ENCODE measurements at regions not wholly inside any gene's neighbourhood (a gene's known extent, or its start where the extent isn't known, plus 50 kb on each side); places are given as distances from the start of the nearest gene placed in this dataset.

DNA sequence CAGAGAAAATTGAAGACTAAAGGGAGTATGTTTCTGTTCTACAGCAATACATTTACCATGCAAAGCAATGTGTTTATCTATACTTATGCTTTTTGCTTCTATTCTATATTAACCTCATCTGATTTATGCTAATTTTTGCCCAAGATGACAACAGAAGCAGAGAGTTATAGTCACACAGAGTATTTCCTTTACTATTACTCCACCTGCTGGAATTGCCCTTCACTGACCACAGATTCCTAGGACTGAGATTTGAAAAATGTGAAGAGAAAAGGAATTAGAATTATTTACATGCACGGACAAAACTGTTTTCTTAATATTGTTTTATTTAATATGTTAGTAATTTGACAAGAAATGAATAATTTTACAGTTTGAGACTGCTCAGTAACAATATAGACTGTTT is 745.6 kb downstream of the VGLL3 start:
- TF ChIP-seq, protein P1, sequence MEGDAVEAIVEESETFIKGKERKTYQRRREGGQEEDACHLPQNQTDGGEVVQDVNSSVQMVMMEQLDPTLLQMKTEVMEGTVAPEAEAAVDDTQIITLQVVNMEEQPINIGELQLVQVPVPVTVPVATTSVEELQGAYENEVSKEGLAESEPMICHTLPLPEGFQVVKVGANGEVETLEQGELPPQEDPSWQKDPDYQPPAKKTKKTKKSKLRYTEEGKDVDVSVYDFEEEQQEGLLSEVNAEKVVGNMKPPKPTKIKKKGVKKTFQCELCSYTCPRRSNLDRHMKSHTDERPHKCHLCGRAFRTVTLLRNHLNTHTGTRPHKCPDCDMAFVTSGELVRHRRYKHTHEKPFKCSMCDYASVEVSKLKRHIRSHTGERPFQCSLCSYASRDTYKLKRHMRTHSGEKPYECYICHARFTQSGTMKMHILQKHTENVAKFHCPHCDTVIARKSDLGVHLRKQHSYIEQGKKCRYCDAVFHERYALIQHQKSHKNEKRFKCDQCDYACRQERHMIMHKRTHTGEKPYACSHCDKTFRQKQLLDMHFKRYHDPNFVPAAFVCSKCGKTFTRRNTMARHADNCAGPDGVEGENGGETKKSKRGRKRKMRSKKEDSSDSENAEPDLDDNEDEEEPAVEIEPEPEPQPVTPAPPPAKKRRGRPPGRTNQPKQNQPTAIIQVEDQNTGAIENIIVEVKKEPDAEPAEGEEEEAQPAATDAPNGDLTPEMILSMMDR (IDR thresholded peaks at IDR 0.05): no peak
- Histone ChIP-seq H3K36me3 (no peaks in the 10 kb centered on the region), H3K27me3 (no peaks in the 10 kb centered on the region), H3K4me1 (no peaks in the 10 kb centered on the region), H3K27ac (no peak overlapping the region), H3K4me3 (no peak overlapping the region), H3K9me3 (peaks cover 0 to 3% of the 10 kb centered on the region in 2 donors)
- DNase-seq (peak in 1 of 4 donors; percentile 21), ATAC-seq (peak; percentile 39)
- intact Hi-C loops (cut with DNase I): no loop called here

DNA sequence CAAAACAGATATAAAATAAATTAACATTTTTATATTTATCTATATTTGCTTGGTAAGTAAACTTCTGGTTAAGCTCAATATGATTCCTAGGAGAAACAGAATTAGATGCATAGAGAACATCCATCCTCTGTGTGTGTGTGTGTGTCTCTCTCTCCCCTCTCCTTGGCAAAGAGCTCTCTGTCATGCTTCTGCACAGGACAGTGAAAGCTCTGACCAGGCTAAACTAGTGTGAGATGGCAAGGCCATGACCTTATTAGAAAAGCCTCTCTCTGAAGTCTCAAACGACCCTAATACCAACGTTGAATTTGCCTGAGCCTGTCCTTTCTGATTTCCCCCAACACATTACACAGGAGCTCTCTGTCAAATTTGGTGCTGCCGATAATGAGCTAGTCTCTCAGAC is 746.0 kb downstream of the VGLL3 start:
- ATAC-seq (no peak), DNase-seq (no peak)
- Histone ChIP-seq H3K27me3 (no peaks in the 10 kb centered on the region), H3K9me3 (peaks cover 0 to 3% of the 10 kb centered on the region in 2 donors), H3K4me3 (no peak overlapping the region), H3K27ac (no peak overlapping the region), H3K36me3 (no peaks in the 10 kb centered on the region), H3K4me1 (no peaks in the 10 kb centered on the region)
- intact Hi-C loops (cut with DNase I): no loop called here
- TF ChIP-seq, protein P1 (IDR thresholded peaks at IDR 0.05): no peak

DNA sequence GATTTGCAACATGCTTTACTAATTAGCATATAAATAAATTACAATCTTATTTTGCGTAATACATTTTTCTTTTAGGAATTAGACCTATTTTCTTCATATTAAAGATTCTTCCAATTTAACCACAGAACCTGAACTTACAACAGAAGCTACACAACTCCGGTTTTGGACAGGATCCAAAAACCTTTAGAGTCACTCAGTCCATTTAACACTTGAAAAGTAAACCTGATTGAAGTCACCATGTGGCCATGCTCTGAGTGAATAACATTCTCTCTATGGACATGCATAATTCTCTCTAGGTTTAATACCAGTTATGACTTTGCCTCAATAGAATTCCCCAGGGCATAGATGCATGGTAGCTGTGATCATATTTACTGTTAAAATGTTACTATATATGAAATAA is 751.0 kb downstream of the VGLL3 start:
- Histone ChIP-seq H3K27ac (no peak overlapping the region), H3K4me3 (no peak overlapping the region), H3K27me3 (no peaks in the 10 kb centered on the region), H3K36me3 (no peaks in the 10 kb centered on the region), H3K9me3 (no peaks in the 10 kb centered on the region), H3K4me1 (no peaks in the 10 kb centered on the region)
- no peak for ATAC-seq
- TF ChIP-seq, protein P1 (IDR thresholded peaks at IDR 0.05): no peak
- intact Hi-C loops (cut with DNase I): no loop called here
- no peak for DNase-seq

DNA sequence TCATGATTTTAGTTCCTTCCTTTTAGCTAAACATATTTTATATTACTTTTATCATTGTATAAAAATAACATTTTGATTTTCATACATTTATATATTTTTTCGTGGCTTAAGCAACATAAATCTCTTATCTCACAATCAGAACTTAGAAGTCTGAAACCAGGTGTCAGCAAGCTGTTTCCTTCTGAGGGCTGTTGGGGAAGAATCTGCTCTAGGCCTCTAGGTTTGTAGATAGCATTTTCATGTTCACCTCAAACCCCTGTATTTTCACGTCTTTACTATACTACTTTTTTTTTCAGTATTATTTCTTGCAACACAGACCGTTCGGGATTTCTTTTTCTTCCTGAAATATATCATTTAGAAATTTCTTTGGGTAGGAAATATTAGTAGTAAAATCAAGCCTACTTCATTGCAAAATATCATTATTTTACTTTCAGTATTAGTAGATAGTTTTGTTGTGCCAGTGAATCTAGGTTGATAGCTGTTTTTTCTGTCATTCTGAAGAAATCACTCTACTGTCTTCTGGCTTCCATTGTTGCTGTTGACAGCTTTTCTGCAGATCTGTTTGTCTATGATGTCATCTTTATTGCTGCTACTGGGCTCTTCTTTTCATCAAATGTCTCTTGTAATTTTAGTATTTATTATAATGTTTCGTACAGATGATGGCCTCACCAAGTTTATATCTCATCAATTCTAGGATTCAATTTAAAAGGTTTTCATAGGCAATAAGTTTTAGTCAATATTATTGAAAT is 756.3 kb downstream of the VGLL3 start:
- Histone ChIP-seq H3K36me3 (no peaks in the 10 kb centered on the region), H3K27ac (no peak overlapping the region), H3K4me3 (no peak overlapping the region), H3K27me3 (no peaks in the 10 kb centered on the region), H3K4me1 (no peaks in the 10 kb centered on the region), H3K9me3 (no peaks in the 10 kb centered on the region)
- no peak for ATAC-seq
- DNase-seq: no peak
- TF ChIP-seq, protein P1 (IDR thresholded peaks at IDR 0.05): no peak
- intact Hi-C loops (cut with DNase I): no loop called here

DNA sequence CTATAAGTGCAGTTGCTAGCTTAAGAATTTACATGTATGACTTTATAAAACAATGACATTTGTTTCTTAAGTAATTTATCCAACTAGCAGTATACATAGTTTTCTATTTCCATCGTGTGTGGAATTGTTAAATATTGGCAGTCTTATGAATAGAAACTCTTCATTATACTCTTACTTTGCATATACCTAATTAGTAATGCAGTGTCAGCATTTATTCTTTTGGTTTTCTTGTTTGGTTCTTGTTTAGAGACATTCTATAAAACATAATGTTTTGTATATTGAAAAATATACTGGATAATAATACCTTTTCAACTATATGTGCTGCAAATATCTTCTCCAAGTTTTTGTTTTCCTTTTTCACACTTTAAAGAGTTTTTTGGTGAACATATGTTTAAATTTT is 760.2 kb downstream of the VGLL3 start:
- intact Hi-C loops (cut with DNase I): no loop called here
- H3K36me3 ChIP-seq: no peaks in the 10 kb centered on the region
- H3K4me1 ChIP-seq: no peaks in the 10 kb centered on the region
- ATAC-seq (no peak), DNase-seq (no peak)
- H3K4me3 ChIP-seq: no peak overlapping the region
- H3K27ac ChIP-seq: no peak overlapping the region
- TF ChIP-seq, protein P1 (IDR thresholded peaks at IDR 0.05): no peak
- H3K9me3 ChIP-seq: no peaks in the 10 kb centered on the region
- H3K27me3 ChIP-seq: no peaks in the 10 kb centered on the region

Measured in left lung (tissue), 4 donors.